Panc1 (cell line): ENCODE measurements at regions not wholly inside any gene's neighbourhood (a gene's known extent, or its start where the extent isn't known, plus 50 kb on each side); places are given as distances from the start of the nearest gene placed in this dataset.

ENCODE experiments used
- CTCF ChIP-seq: fragments of 450-650 bp; IDR thresholded peaks from 2 replicates; pipeline ENCODE4 v1.5.1; 2017; ENCODE audit warnings: mild to moderate bottlenecking
- REST ChIP-seq, 2 experiments: IDR thresholded peaks; 2 replicates each; pipeline ENCODE4 v1.6.1; 2011 to 2012; ENCODE audit warnings: low read depth in 2 of 2, control low read depth in 1 of 2, low read length in 1 of 2, mild to moderate bottlenecking in 1 of 2, moderate library complexity in 1 of 2; ENCODE audit not compliant: insufficient read depth in 1 of 2

GRCh38 chr17:14436266-14436665 lies 135.4 kb downstream of the HS3ST3B1 start:
- no peak for TF ChIP-seq CTCF
- TF ChIP-seq REST (IDR thresholded peaks at IDR 0.05; ENCODE audit: insufficient read depth in 1 of 2, low read depth in 2 of 2, low read length in 1 of 2): no peak
